Testis (tissue), 2 donors: ENCODE measurements at regions not wholly inside any gene's neighbourhood (a gene's known extent, or its start where the extent isn't known, plus 50 kb on each side); places are given as distances from the start of the nearest gene placed in this dataset.

Experiments used
- DNase-seq: peaks from one replicate; pipeline ENCODE4 v3.0.0-alpha.2; 2019
- H3K27ac ChIP-seq, 2 donors: fragments of 200-600 bp; sonication (generic); one replicate each; pipeline ENCODE4 v1.5.1; 2019
- H3K27me3 ChIP-seq: fragments of 200-600 bp; sonication (generic); one replicate; pipeline ENCODE4 v1.5.1; 2019
- H3K36me3 ChIP-seq: fragments of 200-600 bp; sonication (generic); one replicate; pipeline ENCODE4 v1.5.1; 2017; ENCODE audit warnings: low read depth; ENCODE audit errors: missing control alignments
- H3K4me1 ChIP-seq: fragments of 200-600 bp; sonication (generic); one replicate; pipeline ENCODE4 v1.5.1; 2019
- H3K4me3 ChIP-seq, 2 donors: fragments of 200-600 bp; sonication (generic); one replicate each; pipeline ENCODE4 v1.5.1; 2017 to 2019
- H3K9me3 ChIP-seq: fragments of 200-600 bp; sonication (generic); one replicate; pipeline ENCODE4 v1.5.1; 2017
- POLR2A ChIP-seq: fragments of 450-650 bp; IDR thresholded peaks from one replicate; pipeline ENCODE4 v1.6.1; 2017; ENCODE audit warnings: antibody characterized with exemption, mild to moderate bottlenecking, moderate library complexity
- WGBS, 2 donors: methylation state at CpG; one replicate each; pipeline ENCODE4 v1.1.5; 2018; 5-methylcytosine and 5-hydroxymethylcytosine counted together
- intact Hi-C: fragments of 100-400 bp; cut with DNase I; formaldehyde crosslinking; loops from one replicate; pipeline ENCODE4 v1.15.1; 2023; ENCODE audit warnings: low total_unique reads
- TF ChIP-seq, protein P1 (sequence below), 3 experiments: fragments of 450-650 bp in 2 of 3; fragments of 200-600 bp in 1 of 3; sonication (generic) in 1 of 3; IDR thresholded peaks; one replicate each; pipeline ENCODE4 v1.5.1; 2016 to 2019; ENCODE audit warnings: antibody characterized with exemption in 3 of 3, mild to moderate bottlenecking in 2 of 3, moderate library complexity in 1 of 3

GRCh38 chr1:10888291-10888690 lies 91.8 kb upstream of the CASZ1 start:
- DNase-seq, result no peak
- Histone ChIP-seq H3K27ac (no peak overlapping the region), H3K27me3 (no peaks in the 10 kb centered on the region), H3K4me1 (no peaks in the 10 kb centered on the region), H3K4me3 (peak overlapping the region in 1 of 2 donors; percentile 34), H3K9me3 (no peaks in the 10 kb centered on the region), H3K36me3 (no peaks in the 10 kb centered on the region)
- WGBS, 2 donors, result 3 to 8% methylated on average over 23 of the region's 23 CpGs
- intact Hi-C loops, result no loop called here
- no peak for TF ChIP-seq POLR2A
- TF ChIP-seq, protein P1, sequence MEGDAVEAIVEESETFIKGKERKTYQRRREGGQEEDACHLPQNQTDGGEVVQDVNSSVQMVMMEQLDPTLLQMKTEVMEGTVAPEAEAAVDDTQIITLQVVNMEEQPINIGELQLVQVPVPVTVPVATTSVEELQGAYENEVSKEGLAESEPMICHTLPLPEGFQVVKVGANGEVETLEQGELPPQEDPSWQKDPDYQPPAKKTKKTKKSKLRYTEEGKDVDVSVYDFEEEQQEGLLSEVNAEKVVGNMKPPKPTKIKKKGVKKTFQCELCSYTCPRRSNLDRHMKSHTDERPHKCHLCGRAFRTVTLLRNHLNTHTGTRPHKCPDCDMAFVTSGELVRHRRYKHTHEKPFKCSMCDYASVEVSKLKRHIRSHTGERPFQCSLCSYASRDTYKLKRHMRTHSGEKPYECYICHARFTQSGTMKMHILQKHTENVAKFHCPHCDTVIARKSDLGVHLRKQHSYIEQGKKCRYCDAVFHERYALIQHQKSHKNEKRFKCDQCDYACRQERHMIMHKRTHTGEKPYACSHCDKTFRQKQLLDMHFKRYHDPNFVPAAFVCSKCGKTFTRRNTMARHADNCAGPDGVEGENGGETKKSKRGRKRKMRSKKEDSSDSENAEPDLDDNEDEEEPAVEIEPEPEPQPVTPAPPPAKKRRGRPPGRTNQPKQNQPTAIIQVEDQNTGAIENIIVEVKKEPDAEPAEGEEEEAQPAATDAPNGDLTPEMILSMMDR (IDR thresholded peaks at IDR 0.05), result no peak

GRCh38 chr1:10888791-10889649 lies 92.6 kb upstream of the CASZ1 start:
- Histone ChIP-seq H3K9me3 (no peaks in the 10 kb centered on the region), H3K27ac (no peak overlapping the region), H3K4me3 (peak overlapping the region in 1 of 2 donors; percentile 34), H3K27me3 (no peaks in the 10 kb centered on the region), H3K36me3 (no peaks in the 10 kb centered on the region), H3K4me1 (no peaks in the 10 kb centered on the region)
- WGBS, 2 donors, result 16 to 38% methylated on average over 18 to 21 of the region's 66 CpGs
- DNase-seq, result no peak
- no peak for TF ChIP-seq POLR2A
- TF ChIP-seq, protein P1 (IDR thresholded peaks at IDR 0.05), result no peak
- intact Hi-C loops, result no loop called here

GRCh38 chr1:10889650-10890353 lies 93.4 kb upstream of the CASZ1 start:
- intact Hi-C loops, result no loop called here
- no peak overlapping the region for H3K4me3 ChIP-seq
- TF ChIP-seq POLR2A, result no peak
- TF ChIP-seq, protein P1 (IDR thresholded peaks at IDR 0.05), result no peak
- H3K4me1 ChIP-seq, result no peaks in the 10 kb centered on the region
- H3K36me3 ChIP-seq, result no peaks in the 10 kb centered on the region
- H3K9me3 ChIP-seq, result no peaks in the 10 kb centered on the region
- H3K27ac ChIP-seq, result no peak overlapping the region
- 50 to 57% methylated on average over 20 of the region's 20 CpGs for WGBS, 2 donors
- no peaks in the 10 kb centered on the region for H3K27me3 ChIP-seq
- DNase-seq, result no peak

DNA sequence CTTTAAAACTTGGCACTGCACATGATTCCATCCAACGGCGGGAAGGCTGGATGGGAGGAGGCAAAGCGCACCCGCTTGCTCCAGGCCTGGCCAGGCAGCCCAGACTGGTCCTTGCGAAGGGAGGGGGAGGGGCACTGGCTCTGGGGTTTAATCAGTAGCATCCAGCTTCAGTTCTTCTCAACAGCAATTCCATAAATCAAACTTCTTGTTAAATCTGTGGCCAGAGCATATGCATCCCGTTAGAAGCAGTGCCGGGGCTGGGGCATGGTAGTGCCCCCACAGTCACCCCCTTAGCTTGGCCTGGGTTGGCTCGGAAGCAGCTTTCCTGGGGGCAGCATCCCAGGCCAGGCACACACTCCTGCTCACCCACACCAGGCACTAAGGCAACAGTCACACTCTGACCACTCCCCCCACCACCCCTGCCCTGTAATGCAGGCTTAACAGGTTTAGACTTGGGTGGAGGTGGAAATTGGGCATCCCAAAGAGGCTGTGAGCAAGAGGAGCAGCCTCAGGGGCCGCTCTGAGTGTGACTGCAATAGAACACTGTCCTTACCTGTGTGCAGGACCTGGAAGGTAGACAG lies 94.1 kb upstream of the CASZ1 start:
- intact Hi-C loops, result no loop called here
- Histone ChIP-seq H3K36me3 (no peaks in the 10 kb centered on the region), H3K27ac (no peak overlapping the region), H3K9me3 (no peaks in the 10 kb centered on the region), H3K27me3 (no peaks in the 10 kb centered on the region), H3K4me1 (no peaks in the 10 kb centered on the region), H3K4me3 (no peak overlapping the region)
- 46 to 48% methylated on average over 7 to 9 of the region's 9 CpGs for WGBS, 2 donors
- no peak for DNase-seq
- TF ChIP-seq POLR2A, result no peak
- TF ChIP-seq, protein P1 (IDR thresholded peaks at IDR 0.05), result no peak
